Liver (tissue), 8 donors: ENCODE measurements at regions not wholly inside any gene's neighbourhood (a gene's known extent, or its start where the extent isn't known, plus 50 kb on each side); places are given as distances from the start of the nearest gene placed in this dataset.

Experiments
- DNase-seq: peaks from one replicate; pipeline ENCODE4 v3.0.0-alpha.2; 2017; ENCODE audit warnings: low spot score
- H3K27ac ChIP-seq, 2 donors: one replicate each; pipeline ENCODE4 v1.7.0; 2013; ENCODE audit warnings: inconsistent platforms in 2 of 2, low read length in 2 of 2, control low read depth in 1 of 2, low read depth in 1 of 2, mild to moderate bottlenecking in 1 of 2
- H3K27me3 ChIP-seq, 4 donors: one replicate each; pipeline versions ENCODE4 v1.6.1 to v1.7.0; 2013; ENCODE audit warnings: low read length in 3 of 4, inconsistent platforms in 1 of 4, mild to moderate bottlenecking in 1 of 4, moderate library complexity in 1 of 4; ENCODE audit not compliant: control insufficient read depth in 4 of 4, insufficient read depth in 4 of 4
- H3K36me3 ChIP-seq, 4 donors: one replicate each; pipeline versions ENCODE4 v1.6.1 to v1.7.0; 2013; ENCODE audit warnings: low read length in 3 of 4, mild to moderate bottlenecking in 3 of 4, low read depth in 1 of 4, moderate library complexity in 1 of 4; ENCODE audit not compliant: control insufficient read depth in 4 of 4, insufficient read depth in 3 of 4
- H3K4me1 ChIP-seq, 4 donors: one replicate each; pipeline versions ENCODE4 v1.6.1 to v1.7.0; 2013; ENCODE audit warnings: low read length in 3 of 4, mild to moderate bottlenecking in 3 of 4, moderate library complexity in 1 of 4; ENCODE audit not compliant: control insufficient read depth in 4 of 4, insufficient read depth in 4 of 4
- H3K4me3 ChIP-seq, 3 donors: one replicate each; pipeline versions ENCODE4 v1.6.1 to v1.7.0; 2013; ENCODE audit warnings: low read length in 3 of 3, control low read depth in 1 of 3, low read depth in 1 of 3, mild to moderate bottlenecking in 1 of 3
- H3K9ac ChIP-seq, 2 donors: one replicate each; pipeline ENCODE4 v1.7.0; 2013; ENCODE audit warnings: low read length in 2 of 2, mild to moderate bottlenecking in 2 of 2, moderate library complexity in 2 of 2, control low read depth in 1 of 2, low read depth in 1 of 2
- H3K9me3 ChIP-seq, 4 donors: one replicate each; pipeline versions ENCODE4 v1.6.1 to v1.7.0; 2013; ENCODE audit warnings: low read length in 3 of 4; ENCODE audit not compliant: control insufficient read depth in 4 of 4
- EGR1 ChIP-seq, 2 donors: IDR thresholded peaks; 2 replicates each; pipeline ENCODE4 v1.6.1; 2016 to 2018; ENCODE audit warnings: antibody characterized with exemption in 2 of 2, low read depth in 2 of 2
- FOXA1 ChIP-seq: IDR thresholded peaks from 2 replicates; pipeline ENCODE4 v1.6.1; 2016; ENCODE audit warnings: antibody characterized with exemption
- FOXA2 ChIP-seq: IDR thresholded peaks from 2 replicates; pipeline ENCODE4 v1.6.1; 2016; ENCODE audit warnings: antibody characterized with exemption
- GABPA ChIP-seq, 2 donors: IDR thresholded peaks in 1 of 2; conservative IDR thresholded peaks in 1 of 2; 2 replicates each; pipeline ENCODE4 v1.6.1; 2016; ENCODE audit warnings: antibody characterized with exemption in 2 of 2, mild to moderate bottlenecking in 1 of 2, moderate library complexity in 1 of 2
- HNF4A ChIP-seq, 2 donors: conservative IDR thresholded peaks; 2 replicates each; pipeline ENCODE4 v1.6.1; 2016; ENCODE audit warnings: antibody characterized with exemption in 2 of 2, mild to moderate bottlenecking in 2 of 2
- HNF4G ChIP-seq: IDR thresholded peaks from 2 replicates; pipeline ENCODE4 v1.6.1; 2016; ENCODE audit warnings: antibody characterized with exemption
- JUND ChIP-seq, 2 donors: IDR thresholded peaks; 2 replicates each; pipeline ENCODE4 v1.6.1; 2016; ENCODE audit warnings: antibody characterized with exemption in 2 of 2
- RAD21 ChIP-seq, 2 donors: IDR thresholded peaks; 2 replicates each; pipeline ENCODE4 v1.6.1; 2016; ENCODE audit warnings: antibody characterized with exemption in 2 of 2, mild to moderate bottlenecking in 2 of 2
- RXRA ChIP-seq, 2 donors: IDR thresholded peaks; 2 replicates each; pipeline ENCODE4 v1.6.1; 2017 to 2018; ENCODE audit warnings: antibody characterized with exemption in 2 of 2, mild to moderate bottlenecking in 1 of 2
- TAF1 ChIP-seq: conservative IDR thresholded peaks from 2 replicates; pipeline ENCODE4 v1.6.1; 2016; ENCODE audit warnings: antibody characterized with exemption, mild to moderate bottlenecking
- YY1 ChIP-seq: IDR thresholded peaks from 2 replicates; pipeline ENCODE4 v1.6.1; 2016; ENCODE audit warnings: antibody characterized with exemption, mild to moderate bottlenecking
- WGBS: extraction: QIAGEN DNeasy Blood & Tissue Kit; methylation state at CpG from one replicate; pipeline ENCODE4 v1.1.7; 2013; 5-methylcytosine and 5-hydroxymethylcytosine counted together
- TF ChIP-seq, protein P1 (sequence below): fragments of 150-350 bp; IDR thresholded peaks from 2 replicates; pipeline ENCODE4 v1.5.1; 2017; ENCODE audit warnings: improper control_type of control experiment, low read depth, low read length; ENCODE audit not compliant: missing input control
- TF ChIP-seq, protein P2 (sequence below): IDR thresholded peaks from 2 replicates; pipeline ENCODE4 v1.6.1; 2016; ENCODE audit warnings: antibody characterized with exemption
- TF ChIP-seq, protein P3 (sequence below): IDR thresholded peaks from 2 replicates; pipeline ENCODE4 v1.6.1; 2016; ENCODE audit warnings: antibody characterized with exemption, mild to moderate bottlenecking
- TF ChIP-seq, protein P4 (sequence below): IDR thresholded peaks from 2 replicates; pipeline ENCODE4 v1.6.1; 2016; ENCODE audit warnings: antibody characterized with exemption
- TF ChIP-seq, protein P5 (sequence below): IDR thresholded peaks from 2 replicates; pipeline ENCODE4 v1.6.1; 2016; ENCODE audit warnings: antibody characterized with exemption
- donor health status: healthy.
- donor health status: healthy.
- donor health status: healthy.
- donor health status: healthy.
- donor health status: healthy.

- no peaks in the 10 kb centered on the region for H3K27me3 ChIP-seq
- no peaks in the 10 kb centered on the region for H3K4me1 ChIP-seq
- no peak overlapping the region for H3K9ac ChIP-seq
- TF ChIP-seq RXRA (IDR thresholded peaks at IDR 0.05): no peak
- TF ChIP-seq, protein P1, sequence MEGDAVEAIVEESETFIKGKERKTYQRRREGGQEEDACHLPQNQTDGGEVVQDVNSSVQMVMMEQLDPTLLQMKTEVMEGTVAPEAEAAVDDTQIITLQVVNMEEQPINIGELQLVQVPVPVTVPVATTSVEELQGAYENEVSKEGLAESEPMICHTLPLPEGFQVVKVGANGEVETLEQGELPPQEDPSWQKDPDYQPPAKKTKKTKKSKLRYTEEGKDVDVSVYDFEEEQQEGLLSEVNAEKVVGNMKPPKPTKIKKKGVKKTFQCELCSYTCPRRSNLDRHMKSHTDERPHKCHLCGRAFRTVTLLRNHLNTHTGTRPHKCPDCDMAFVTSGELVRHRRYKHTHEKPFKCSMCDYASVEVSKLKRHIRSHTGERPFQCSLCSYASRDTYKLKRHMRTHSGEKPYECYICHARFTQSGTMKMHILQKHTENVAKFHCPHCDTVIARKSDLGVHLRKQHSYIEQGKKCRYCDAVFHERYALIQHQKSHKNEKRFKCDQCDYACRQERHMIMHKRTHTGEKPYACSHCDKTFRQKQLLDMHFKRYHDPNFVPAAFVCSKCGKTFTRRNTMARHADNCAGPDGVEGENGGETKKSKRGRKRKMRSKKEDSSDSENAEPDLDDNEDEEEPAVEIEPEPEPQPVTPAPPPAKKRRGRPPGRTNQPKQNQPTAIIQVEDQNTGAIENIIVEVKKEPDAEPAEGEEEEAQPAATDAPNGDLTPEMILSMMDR: no peak
- no peak for TF ChIP-seq FOXA2
- TF ChIP-seq TAF1: no peak
- no peak for TF ChIP-seq GABPA (IDR thresholded peaks at IDR 0.05 in 1 of 2, conservative IDR thresholded peaks at IDR 0.05 in 1 of 2)
- TF ChIP-seq YY1: no peak
- no peak for TF ChIP-seq EGR1 (IDR thresholded peaks at IDR 0.05; ENCODE audit: low read depth in 2 of 2)
- TF ChIP-seq HNF4G: no peak
- TF ChIP-seq, protein P2, sequence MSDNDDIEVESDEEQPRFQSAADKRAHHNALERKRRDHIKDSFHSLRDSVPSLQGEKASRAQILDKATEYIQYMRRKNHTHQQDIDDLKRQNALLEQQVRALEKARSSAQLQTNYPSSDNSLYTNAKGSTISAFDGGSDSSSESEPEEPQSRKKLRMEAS: no peak
- TF ChIP-seq RAD21 (IDR thresholded peaks at IDR 0.05): no peak
- TF ChIP-seq JUND (IDR thresholded peaks at IDR 0.05): no peak
- H3K27ac ChIP-seq: no peak overlapping the region
- no peaks in the 10 kb centered on the region for H3K9me3 ChIP-seq
- H3K36me3 ChIP-seq: no peaks in the 10 kb centered on the region
- no peak overlapping the region for H3K4me3 ChIP-seq
- no peak for DNase-seq
These were observed 105.8 kb downstream of the TNFSF18 start for GRCh38 chr1:172944931-172945330.

DNA sequence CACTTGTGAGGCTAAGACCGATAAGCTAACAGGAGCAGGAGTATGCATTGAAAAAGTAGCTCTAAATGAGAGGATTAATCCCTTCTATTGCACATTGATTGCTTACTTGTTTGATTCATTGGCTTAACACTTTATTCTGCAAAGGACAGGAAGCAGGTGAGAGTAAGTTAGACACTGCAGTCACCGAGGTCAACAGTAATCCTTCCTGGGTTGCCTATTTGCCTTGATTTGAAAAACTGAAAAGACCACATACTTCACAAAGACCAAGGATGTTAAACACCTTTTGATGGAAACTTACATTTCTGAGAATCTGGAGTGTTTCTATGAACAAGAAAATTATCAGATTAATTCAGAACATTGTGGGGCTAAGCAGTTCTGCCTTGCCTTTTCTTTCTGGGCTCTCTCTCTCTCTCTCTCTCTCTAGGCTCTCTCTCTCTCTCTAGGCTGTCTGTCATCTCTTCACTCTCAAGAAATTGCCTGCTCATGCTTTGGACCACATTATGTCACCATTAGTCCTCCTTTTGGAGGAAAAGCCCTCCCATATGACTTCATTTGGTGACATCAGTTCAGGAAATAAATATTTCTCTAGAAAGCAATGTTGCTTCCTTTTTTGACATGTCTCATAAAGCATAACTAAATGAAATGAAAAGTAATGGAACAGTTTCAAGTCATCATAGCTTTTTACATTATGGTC, 103.8 kb downstream of the TNFSF18 start:
- WGBS: 89% methylated on average over 2 of the region's 2 CpGs
- no peak for DNase-seq
- no peaks in the 10 kb centered on the region for H3K27me3 ChIP-seq
- H3K9me3 ChIP-seq: no peaks in the 10 kb centered on the region
- peaks cover 0 to 4% (median 0%) of the 10 kb centered on the region in 4 donors for H3K4me1 ChIP-seq
- TF ChIP-seq, protein P3, sequence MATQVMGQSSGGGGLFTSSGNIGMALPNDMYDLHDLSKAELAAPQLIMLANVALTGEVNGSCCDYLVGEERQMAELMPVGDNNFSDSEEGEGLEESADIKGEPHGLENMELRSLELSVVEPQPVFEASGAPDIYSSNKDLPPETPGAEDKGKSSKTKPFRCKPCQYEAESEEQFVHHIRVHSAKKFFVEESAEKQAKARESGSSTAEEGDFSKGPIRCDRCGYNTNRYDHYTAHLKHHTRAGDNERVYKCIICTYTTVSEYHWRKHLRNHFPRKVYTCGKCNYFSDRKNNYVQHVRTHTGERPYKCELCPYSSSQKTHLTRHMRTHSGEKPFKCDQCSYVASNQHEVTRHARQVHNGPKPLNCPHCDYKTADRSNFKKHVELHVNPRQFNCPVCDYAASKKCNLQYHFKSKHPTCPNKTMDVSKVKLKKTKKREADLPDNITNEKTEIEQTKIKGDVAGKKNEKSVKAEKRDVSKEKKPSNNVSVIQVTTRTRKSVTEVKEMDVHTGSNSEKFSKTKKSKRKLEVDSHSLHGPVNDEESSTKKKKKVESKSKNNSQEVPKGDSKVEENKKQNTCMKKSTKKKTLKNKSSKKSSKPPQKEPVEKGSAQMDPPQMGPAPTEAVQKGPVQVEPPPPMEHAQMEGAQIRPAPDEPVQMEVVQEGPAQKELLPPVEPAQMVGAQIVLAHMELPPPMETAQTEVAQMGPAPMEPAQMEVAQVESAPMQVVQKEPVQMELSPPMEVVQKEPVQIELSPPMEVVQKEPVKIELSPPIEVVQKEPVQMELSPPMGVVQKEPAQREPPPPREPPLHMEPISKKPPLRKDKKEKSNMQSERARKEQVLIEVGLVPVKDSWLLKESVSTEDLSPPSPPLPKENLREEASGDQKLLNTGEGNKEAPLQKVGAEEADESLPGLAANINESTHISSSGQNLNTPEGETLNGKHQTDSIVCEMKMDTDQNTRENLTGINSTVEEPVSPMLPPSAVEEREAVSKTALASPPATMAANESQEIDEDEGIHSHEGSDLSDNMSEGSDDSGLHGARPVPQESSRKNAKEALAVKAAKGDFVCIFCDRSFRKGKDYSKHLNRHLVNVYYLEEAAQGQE: no peak
- TF ChIP-seq HNF4A (conservative IDR thresholded peaks at IDR 0.05): no peak
- no peak for TF ChIP-seq YY1
- no peak for TF ChIP-seq RXRA (IDR thresholded peaks at IDR 0.05)
- TF ChIP-seq, protein P2: no peak
- TF ChIP-seq, protein P4, sequence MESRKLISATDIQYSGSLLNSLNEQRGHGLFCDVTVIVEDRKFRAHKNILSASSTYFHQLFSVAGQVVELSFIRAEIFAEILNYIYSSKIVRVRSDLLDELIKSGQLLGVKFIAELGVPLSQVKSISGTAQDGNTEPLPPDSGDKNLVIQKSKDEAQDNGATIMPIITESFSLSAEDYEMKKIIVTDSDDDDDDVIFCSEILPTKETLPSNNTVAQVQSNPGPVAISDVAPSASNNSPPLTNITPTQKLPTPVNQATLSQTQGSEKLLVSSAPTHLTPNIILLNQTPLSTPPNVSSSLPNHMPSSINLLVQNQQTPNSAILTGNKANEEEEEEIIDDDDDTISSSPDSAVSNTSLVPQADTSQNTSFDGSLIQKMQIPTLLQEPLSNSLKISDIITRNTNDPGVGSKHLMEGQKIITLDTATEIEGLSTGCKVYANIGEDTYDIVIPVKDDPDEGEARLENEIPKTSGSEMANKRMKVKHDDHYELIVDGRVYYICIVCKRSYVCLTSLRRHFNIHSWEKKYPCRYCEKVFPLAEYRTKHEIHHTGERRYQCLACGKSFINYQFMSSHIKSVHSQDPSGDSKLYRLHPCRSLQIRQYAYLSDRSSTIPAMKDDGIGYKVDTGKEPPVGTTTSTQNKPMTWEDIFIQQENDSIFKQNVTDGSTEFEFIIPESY: no peak
- no peak for TF ChIP-seq TAF1
- TF ChIP-seq, protein P5, sequence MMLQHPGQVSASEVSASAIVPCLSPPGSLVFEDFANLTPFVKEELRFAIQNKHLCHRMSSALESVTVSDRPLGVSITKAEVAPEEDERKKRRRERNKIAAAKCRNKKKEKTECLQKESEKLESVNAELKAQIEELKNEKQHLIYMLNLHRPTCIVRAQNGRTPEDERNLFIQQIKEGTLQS: no peak
- no peak for TF ChIP-seq FOXA2
- TF ChIP-seq FOXA1: no peak
- no peaks in the 10 kb centered on the region for H3K36me3 ChIP-seq
- no peak overlapping the region for H3K4me3 ChIP-seq
- H3K27ac ChIP-seq: no peak overlapping the region
- no peak overlapping the region for H3K9ac ChIP-seq
